Ovary (tissue), 3 donors: ENCODE measurements at regions not wholly inside any gene's neighbourhood (a gene's known extent, or its start where the extent isn't known, plus 50 kb on each side); places are given as distances from the start of the nearest gene placed in this dataset.

Experiments
- POLR2A ChIP-seq: fragments of 450-650 bp; IDR thresholded peaks from one replicate; pipeline ENCODE4 v1.6.1; 2017; ENCODE audit warnings: antibody characterized with exemption, mild to moderate bottlenecking, moderate library complexity
- TF ChIP-seq, protein P1 (sequence below), 3 donors: fragments of 450-650 bp in 2 of 3; fragments of 200-600 bp in 1 of 3; IDR thresholded peaks; one replicate each; pipeline versions ENCODE4 v1.5.1 to v1.8.0; 2016 to 2022; ENCODE audit warnings: antibody characterized with exemption in 3 of 3, mild to moderate bottlenecking in 1 of 3
- donor health status: DM: no; HTN: no; CAD: no.

DNA sequence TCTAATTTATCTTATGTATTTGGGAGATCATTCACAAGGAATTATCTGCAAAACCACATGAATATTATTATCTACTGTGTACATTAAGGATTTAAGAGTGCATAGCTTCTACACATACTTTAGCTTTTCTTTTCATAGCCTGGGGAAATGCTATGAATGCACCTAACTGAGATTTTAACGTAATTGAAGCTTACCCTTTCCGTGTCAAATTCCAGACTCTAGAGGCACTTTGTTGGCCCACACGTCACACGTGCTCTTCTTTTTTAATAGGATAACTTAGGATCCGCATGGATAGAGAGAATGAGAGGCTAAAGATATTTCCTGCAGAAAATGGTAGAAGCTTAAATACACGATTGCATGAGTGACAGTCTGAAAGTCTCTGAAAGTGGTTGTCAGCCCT lies 481.1 kb downstream of the PCNX1 start:
- TF ChIP-seq, protein P1, sequence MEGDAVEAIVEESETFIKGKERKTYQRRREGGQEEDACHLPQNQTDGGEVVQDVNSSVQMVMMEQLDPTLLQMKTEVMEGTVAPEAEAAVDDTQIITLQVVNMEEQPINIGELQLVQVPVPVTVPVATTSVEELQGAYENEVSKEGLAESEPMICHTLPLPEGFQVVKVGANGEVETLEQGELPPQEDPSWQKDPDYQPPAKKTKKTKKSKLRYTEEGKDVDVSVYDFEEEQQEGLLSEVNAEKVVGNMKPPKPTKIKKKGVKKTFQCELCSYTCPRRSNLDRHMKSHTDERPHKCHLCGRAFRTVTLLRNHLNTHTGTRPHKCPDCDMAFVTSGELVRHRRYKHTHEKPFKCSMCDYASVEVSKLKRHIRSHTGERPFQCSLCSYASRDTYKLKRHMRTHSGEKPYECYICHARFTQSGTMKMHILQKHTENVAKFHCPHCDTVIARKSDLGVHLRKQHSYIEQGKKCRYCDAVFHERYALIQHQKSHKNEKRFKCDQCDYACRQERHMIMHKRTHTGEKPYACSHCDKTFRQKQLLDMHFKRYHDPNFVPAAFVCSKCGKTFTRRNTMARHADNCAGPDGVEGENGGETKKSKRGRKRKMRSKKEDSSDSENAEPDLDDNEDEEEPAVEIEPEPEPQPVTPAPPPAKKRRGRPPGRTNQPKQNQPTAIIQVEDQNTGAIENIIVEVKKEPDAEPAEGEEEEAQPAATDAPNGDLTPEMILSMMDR (IDR thresholded peaks at IDR 0.05), result no peak
- TF ChIP-seq POLR2A, result no peak
